Ishikawa (cell line): ENCODE measurements at regions not wholly inside any gene's neighbourhood (a gene's known extent, or its start where the extent isn't known, plus 50 kb on each side); places are given as distances from the start of the nearest gene placed in this dataset.

Experiments
- CEBPB ChIP-seq: IDR thresholded peaks from 2 replicates; pipeline ENCODE4 v1.6.1; 2012
- CREB1 ChIP-seq: IDR thresholded peaks from 2 replicates; pipeline ENCODE4 v1.6.1; 2012; ENCODE audit warnings: low read depth
- EGR1 ChIP-seq: IDR thresholded peaks from 2 replicates; pipeline ENCODE4 v1.6.1; 2012
- EP300 ChIP-seq: IDR thresholded peaks from 2 replicates; pipeline ENCODE4 v1.6.1; 2012; ENCODE audit warnings: borderline replicate concordance
- FOXM1 ChIP-seq: IDR thresholded peaks from 2 replicates; pipeline ENCODE4 v1.6.1; 2012; ENCODE audit warnings: low read depth, borderline replicate concordance
- NFIC ChIP-seq: IDR thresholded peaks from 2 replicates; pipeline ENCODE4 v1.6.1; 2012
- RAD21 ChIP-seq: IDR thresholded peaks from 2 replicates; pipeline ENCODE4 v1.6.1; 2012; ENCODE audit warnings: low read depth
- TAF1 ChIP-seq: IDR thresholded peaks from 2 replicates; pipeline ENCODE4 v1.6.1; 2012; ENCODE audit warnings: low read depth, mild to moderate bottlenecking
- TCF12 ChIP-seq: IDR thresholded peaks from 2 replicates; pipeline ENCODE4 v1.6.1; 2012; ENCODE audit warnings: low read depth
- TEAD4 ChIP-seq: IDR thresholded peaks from 2 replicates; pipeline ENCODE4 v1.6.1; 2012
- YY1 ChIP-seq: IDR thresholded peaks from 2 replicates; pipeline ENCODE4 v1.6.1; 2012; ENCODE audit warnings: low read depth
- ZBTB7A ChIP-seq: IDR thresholded peaks from 2 replicates; pipeline ENCODE4 v1.6.1; 2012; ENCODE audit warnings: low read depth
- TF ChIP-seq, protein P1 (sequence below): IDR thresholded peaks from 2 replicates; pipeline ENCODE4 v1.6.1; 2012
- TF ChIP-seq, protein P2 (sequence below): IDR thresholded peaks from 2 replicates; pipeline ENCODE4 v1.6.1; 2012
- TF ChIP-seq, protein P3 (sequence below): IDR thresholded peaks from 2 replicates; pipeline ENCODE4 v1.6.1; 2012; ENCODE audit warnings: low read depth, mild to moderate bottlenecking

DNA sequence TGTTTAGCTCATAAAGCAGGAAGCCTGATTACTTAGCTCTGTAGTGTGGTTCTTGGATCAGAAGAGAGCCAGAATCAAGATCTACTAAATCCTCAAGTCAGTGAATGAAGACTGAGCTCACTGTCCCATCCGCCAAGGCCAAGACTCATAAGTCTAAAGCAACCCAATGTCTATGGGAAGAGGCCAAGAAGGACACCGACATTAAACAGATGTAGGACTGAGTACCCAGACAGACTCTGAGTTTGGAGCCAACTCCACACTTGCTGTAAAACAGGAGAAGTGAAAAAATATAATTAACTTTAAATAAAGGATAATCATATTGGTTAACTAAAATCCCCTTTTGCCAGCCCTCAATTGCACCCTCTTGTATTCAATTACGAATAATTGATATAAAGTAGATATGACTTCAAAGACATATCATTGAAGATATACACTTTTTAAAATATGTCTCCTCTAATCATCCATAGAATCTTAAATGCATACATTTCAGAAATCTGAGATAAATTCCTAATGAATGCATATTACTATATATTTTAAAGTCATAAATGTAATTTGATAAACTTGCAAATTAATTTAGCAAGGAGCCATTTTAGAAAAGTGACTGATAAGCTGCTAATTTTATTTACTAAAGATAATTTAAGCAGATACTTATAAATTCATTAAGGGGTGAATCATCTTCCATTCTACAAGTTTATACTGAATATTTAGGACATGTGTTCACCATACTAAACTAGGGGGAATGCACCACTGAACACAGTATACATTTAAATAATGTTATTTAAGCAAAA is 617.0 kb upstream of the ARID1B start:
- no peak for TF ChIP-seq EP300
- no peak for TF ChIP-seq TAF1
- TF ChIP-seq, protein P1, sequence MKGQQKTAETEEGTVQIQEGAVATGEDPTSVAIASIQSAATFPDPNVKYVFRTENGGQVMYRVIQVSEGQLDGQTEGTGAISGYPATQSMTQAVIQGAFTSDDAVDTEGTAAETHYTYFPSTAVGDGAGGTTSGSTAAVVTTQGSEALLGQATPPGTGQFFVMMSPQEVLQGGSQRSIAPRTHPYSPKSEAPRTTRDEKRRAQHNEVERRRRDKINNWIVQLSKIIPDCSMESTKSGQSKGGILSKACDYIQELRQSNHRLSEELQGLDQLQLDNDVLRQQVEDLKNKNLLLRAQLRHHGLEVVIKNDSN = no peak

DNA sequence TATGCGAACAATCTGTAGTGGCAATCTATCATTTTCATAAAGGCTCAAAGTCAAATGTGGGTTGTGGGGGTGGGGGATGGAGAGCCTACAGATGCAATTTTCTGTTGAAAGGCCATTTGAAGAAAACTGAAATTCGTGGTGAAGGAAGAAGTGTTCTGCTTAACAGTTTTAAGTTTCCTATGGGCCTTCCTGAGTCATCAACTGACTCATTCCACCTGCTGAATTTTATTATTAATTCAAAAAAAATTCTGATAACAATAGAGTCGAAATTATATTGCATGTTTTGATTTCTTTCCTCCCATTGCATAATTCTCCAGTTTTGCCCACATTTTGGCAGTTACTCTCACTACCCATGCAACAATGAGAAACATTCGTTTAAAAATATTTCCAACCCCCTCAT is 622.3 kb upstream of the ARID1B start:
- TF ChIP-seq ZBTB7A (no peak), NFIC (no peak), RAD21 (no peak), TAF1 (no peak)

DNA sequence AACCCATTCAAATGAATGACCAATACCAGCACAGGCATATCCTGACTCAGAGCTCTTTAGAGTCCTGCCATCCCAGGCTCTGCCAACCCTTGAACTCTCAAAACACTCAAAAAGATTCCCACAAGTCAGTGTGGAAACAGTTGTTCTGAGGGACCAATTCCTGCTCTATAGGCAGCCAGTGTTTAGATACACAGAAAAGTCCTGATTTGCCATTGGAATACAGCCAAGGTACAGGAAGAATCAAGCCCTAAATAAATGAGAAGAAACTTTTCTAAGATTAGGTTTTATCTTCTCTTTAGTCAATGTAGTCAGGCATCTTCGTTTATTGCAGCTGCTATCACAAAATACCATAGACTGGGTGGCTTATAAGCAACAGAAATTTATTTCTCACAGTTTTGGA is 626.8 kb upstream of the ARID1B start:
- TF ChIP-seq EP300 (no peak), CEBPB (no peak), EGR1 (no peak)

DNA sequence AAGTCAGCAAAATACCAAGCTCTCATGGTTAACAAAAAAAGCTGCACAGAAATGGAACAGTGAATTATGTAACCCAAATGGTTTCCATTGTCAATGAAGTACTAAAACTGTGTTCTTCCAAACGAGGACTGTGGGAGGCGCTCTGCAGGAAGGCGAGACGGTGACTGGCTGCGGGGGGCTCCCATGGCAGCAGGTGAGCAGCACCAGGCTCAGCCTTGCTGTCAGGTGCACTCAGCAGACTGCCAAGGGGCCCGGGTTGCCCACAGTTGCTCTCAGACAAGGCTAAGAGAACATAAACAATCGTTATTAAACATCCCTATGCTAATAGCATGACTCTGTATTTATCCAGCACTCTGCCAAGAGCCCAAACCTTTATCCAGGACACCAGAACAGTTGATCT is 630.3 kb upstream of the ARID1B start:
- TF ChIP-seq RAD21 = no peak
- no peak for TF ChIP-seq TAF1
- TF ChIP-seq FOXM1 = no peak
- TF ChIP-seq TCF12 = no peak
- no peak for TF ChIP-seq CEBPB
- no peak for TF ChIP-seq YY1
- TF ChIP-seq TEAD4 = no peak
- no peak for TF ChIP-seq EP300
- no peak for TF ChIP-seq NFIC
- TF ChIP-seq, protein P1 = no peak
- TF ChIP-seq, protein P2, sequence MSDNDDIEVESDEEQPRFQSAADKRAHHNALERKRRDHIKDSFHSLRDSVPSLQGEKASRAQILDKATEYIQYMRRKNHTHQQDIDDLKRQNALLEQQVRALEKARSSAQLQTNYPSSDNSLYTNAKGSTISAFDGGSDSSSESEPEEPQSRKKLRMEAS = no peak
- TF ChIP-seq, protein P3, sequence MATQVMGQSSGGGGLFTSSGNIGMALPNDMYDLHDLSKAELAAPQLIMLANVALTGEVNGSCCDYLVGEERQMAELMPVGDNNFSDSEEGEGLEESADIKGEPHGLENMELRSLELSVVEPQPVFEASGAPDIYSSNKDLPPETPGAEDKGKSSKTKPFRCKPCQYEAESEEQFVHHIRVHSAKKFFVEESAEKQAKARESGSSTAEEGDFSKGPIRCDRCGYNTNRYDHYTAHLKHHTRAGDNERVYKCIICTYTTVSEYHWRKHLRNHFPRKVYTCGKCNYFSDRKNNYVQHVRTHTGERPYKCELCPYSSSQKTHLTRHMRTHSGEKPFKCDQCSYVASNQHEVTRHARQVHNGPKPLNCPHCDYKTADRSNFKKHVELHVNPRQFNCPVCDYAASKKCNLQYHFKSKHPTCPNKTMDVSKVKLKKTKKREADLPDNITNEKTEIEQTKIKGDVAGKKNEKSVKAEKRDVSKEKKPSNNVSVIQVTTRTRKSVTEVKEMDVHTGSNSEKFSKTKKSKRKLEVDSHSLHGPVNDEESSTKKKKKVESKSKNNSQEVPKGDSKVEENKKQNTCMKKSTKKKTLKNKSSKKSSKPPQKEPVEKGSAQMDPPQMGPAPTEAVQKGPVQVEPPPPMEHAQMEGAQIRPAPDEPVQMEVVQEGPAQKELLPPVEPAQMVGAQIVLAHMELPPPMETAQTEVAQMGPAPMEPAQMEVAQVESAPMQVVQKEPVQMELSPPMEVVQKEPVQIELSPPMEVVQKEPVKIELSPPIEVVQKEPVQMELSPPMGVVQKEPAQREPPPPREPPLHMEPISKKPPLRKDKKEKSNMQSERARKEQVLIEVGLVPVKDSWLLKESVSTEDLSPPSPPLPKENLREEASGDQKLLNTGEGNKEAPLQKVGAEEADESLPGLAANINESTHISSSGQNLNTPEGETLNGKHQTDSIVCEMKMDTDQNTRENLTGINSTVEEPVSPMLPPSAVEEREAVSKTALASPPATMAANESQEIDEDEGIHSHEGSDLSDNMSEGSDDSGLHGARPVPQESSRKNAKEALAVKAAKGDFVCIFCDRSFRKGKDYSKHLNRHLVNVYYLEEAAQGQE = no peak

DNA sequence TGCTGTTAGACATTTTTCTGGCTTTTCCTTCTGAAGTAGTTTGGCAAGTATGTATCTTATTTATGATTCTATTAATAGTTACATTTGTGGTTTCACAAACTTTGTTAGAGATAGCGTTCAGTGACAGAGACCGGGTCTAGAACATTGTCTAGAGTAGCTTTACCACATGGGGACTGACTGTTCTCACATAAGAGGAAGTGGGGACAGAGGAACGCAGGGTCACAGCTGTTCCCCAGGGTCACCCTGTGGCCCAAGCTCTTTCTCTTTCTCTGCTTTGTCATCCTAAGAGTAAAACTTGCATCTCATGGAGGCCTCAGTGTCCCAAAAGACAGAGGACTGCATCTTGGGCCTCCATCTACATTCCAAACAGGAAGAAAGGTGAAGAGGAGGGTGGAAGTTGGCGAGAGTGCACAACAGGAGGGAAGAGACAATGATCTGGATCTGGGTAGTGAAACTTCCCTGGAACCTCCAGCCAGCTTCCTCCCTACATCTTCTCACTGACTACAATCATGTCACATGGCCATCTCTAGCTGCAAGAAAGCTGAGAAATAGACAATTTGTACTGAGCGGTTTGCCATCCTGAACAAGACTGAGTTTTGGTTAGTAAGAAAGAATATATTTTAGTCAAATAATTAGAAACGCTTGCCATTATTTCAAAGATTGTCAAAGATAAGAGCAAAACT is 645.8 kb upstream of the ARID1B start:
- TF ChIP-seq TAF1 (no peak), CREB1 (no peak), FOXM1 (no peak), NFIC (no peak), YY1 (no peak), ZBTB7A (no peak), TEAD4 (no peak), CEBPB (no peak), EP300 (no peak), RAD21 (no peak), TCF12 (no peak), EGR1 (no peak)
- TF ChIP-seq, protein P3 = no peak
- TF ChIP-seq, protein P1 = no peak
- TF ChIP-seq, protein P2 = no peak

DNA sequence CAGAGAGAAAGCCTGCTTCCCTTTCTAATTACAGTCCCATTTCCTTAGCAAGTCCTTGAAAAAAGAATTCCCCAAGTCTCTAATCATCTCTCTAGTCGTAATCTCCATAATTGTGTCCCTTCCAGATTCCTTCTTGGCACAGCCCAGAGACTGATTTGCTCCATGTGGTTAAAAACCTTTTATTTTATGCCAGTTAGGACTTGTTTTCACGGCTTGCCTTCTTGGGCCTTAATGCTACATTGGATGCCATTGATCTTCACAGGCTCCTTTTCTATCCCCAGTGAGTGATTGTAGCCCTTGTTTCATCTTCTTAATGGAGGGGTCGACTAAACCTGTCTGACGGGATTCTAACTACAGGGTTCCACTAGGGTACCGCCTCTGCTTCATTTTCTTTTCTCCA is 650.6 kb upstream of the ARID1B start:
- TF ChIP-seq YY1 (no peak), EP300 (no peak), TEAD4 (no peak), ZBTB7A (no peak)
- TF ChIP-seq, protein P3 = no peak
